HepG2 (cell line): ENCODE measurements at regions not wholly inside any gene's neighbourhood (a gene's known extent, or its start where the extent isn't known, plus 50 kb on each side); places are given as distances from the start of the nearest gene placed in this dataset.

Experiments
- ATAC-seq: fragments of 200-7000 bp; cut with Tn5 transposase; 3 replicates; pipeline ENCODE4 v1.9.1; 2020; ENCODE audit warnings: mild to moderate bottlenecking, moderate library complexity
- BruUV-seq: library from RNA; stranded (reverse); fragments of 400-500 nt; replicated peaks from 2 replicates; lab custom pipeline; 2021; lab: Mats Ljungman, UMichigan
- CTCF ChIA-PET: fragments of 300-600 bp; formaldehyde crosslinking; extraction: SDS; loops from one replicate; lab custom pipeline; 2021; ENCODE audit warnings: low total read pairs, inconsistent platforms, low intra/inter-chr PET ratio; lab: Yijun Ruan, JAX
- POLR2A ChIA-PET: fragments of 350-600 bp; sonication (Branson Sonifier 250); formaldehyde crosslinking; loops from one replicate; lab custom pipeline; 2020; ENCODE audit warnings: antibody characterized with exemption, inconsistent platforms; lab: Yijun Ruan, JAX
- DNase-seq: peaks from one replicate; pipeline ENCODE4 v3.0.0-alpha.2; 2015; ENCODE audit warnings: low spot score
- FAIRE-seq: peaks from 3 replicates; lab custom pipeline; 2011; peaks lifted over from hg19 to GRCh38; lab: Jason Lieb, UNC
- H2AFZ ChIP-seq: one replicate; pipeline ENCODE4 v1.6.1; 2011; ENCODE audit warnings: low read length, inconsistent platforms
- H3K27ac ChIP-seq: fragments of 300-600 bp; 3 replicates; pipeline ENCODE4 v1.8.0; 2011; ENCODE audit warnings: mixed run types, mild to moderate bottlenecking, mixed read lengths, low read length, inconsistent platforms; ENCODE audit not compliant: insufficient read depth; ENCODE audit errors: extremely low read length
- H3K27me3 ChIP-seq, 2 experiments: fragments of 200-600 bp in 1 of 2; 2 replicates in 1 of 2; 3 replicates in 1 of 2; pipeline versions ENCODE4 v1.6.0 to v1.8.0; 2011; ENCODE audit warnings: low read length in 2 of 2, mild to moderate bottlenecking in 2 of 2, moderate library complexity in 2 of 2, inconsistent platforms in 1 of 2; ENCODE audit not compliant: insufficient read depth in 2 of 2, control insufficient read depth in 1 of 2
- H3K36me3 ChIP-seq, 2 experiments: fragments of 200-600 bp in 1 of 2; replicated peaks in 1 of 2; 2 replicates in 1 of 2; 3 replicates in 1 of 2; pipeline versions ENCODE4 v1.5.1 to v1.8.0; 2011; ENCODE audit warnings: low read length in 2 of 2, inconsistent platforms in 1 of 2; ENCODE audit not compliant: insufficient read depth in 2 of 2, control insufficient read depth in 1 of 2
- H3K4me1 ChIP-seq: 2 replicates; pipeline ENCODE4 v1.5.1; 2012; ENCODE audit warnings: low read length, inconsistent platforms; ENCODE audit not compliant: insufficient read depth
- H3K4me2 ChIP-seq: 2 replicates; pipeline ENCODE4 v1.6.0; 2011; ENCODE audit warnings: low read depth, low read length, inconsistent platforms
- H3K4me3 ChIP-seq, 3 experiments: fragments of 200-600 bp in 1 of 3; sonication (generic), shearing (Covaris generic) in 1 of 3; replicated peaks in 1 of 3; 2 replicates each; pipeline ENCODE4 v1.5.1; 2011 to 2016; ENCODE audit warnings: low read length in 3 of 3, inconsistent platforms in 2 of 3, low read depth in 2 of 3, mild to moderate bottlenecking in 2 of 3, control low read depth in 1 of 3, mixed read lengths in 1 of 3; ENCODE audit not compliant: insufficient read depth in 1 of 3
- H3K79me2 ChIP-seq: one replicate; pipeline ENCODE4 v1.6.1; 2011; ENCODE audit warnings: low read length, inconsistent platforms; ENCODE audit not compliant: insufficient read depth
- H3K9ac ChIP-seq: 2 replicates; pipeline ENCODE4 v1.6.0; 2011; ENCODE audit warnings: mild to moderate bottlenecking, low read depth, low read length, inconsistent platforms; ENCODE audit not compliant: insufficient read depth
- H3K9me3 ChIP-seq: 2 replicates; pipeline ENCODE4 v1.5.1; 2012; ENCODE audit warnings: mild to moderate bottlenecking, low read length
- H4K20me1 ChIP-seq: 2 replicates; pipeline ENCODE4 v1.6.0; 2011; ENCODE audit warnings: inconsistent platforms, mild to moderate bottlenecking, low read length, moderate library complexity; ENCODE audit not compliant: insufficient read depth
- ADNP ChIP-seq: sonication (generic); formaldehyde crosslinking; IDR thresholded peaks from 2 replicates; pipeline ENCODE4 v1.4.0; 2020; ENCODE audit warnings: missing genetic modification reagents
- ARNTL ChIP-seq: sonication (generic); formaldehyde crosslinking; IDR thresholded peaks from 2 replicates; pipeline ENCODE4 v1.4.0; 2020; ENCODE audit warnings: mild to moderate bottlenecking, missing genetic modification reagents
- FOXO1 ChIP-seq: sonication (generic); formaldehyde crosslinking; IDR thresholded peaks from 2 replicates; pipeline ENCODE4 v1.4.0; 2020; ENCODE audit warnings: missing genetic modification reagents
- HNRNPLL ChIP-seq: fragments of 200-400 bp; formaldehyde crosslinking; IDR thresholded peaks from 2 replicates; pipeline ENCODE4 v1.6.1; 2017; ENCODE audit warnings: mild to moderate bottlenecking, low read depth, low read length; ENCODE audit not compliant: poor library complexity, severe bottlenecking
- KMT2B ChIP-seq: IDR thresholded peaks from 2 replicates; pipeline ENCODE4 v1.6.1; 2016; ENCODE audit warnings: missing genetic modification reagents, missing compliant biosample characterization
- PHF21A ChIP-seq: sonication (generic); formaldehyde crosslinking; IDR thresholded peaks from 2 replicates; pipeline ENCODE4 v1.5.0; 2020; ENCODE audit warnings: mild to moderate bottlenecking, missing genetic modification reagents
- SATB2 ChIP-seq: sonication (generic); formaldehyde crosslinking; IDR thresholded peaks from 2 replicates; pipeline ENCODE4 v1.5.0; 2020; ENCODE audit warnings: missing genetic modification reagents
- SMARCE1 ChIP-seq: fragments of 450-650 bp; IDR thresholded peaks from 2 replicates; pipeline ENCODE4 v1.6.1; 2017; ENCODE audit warnings: borderline replicate concordance
- YEATS4 ChIP-seq: sonication (generic); formaldehyde crosslinking; IDR thresholded peaks from 2 replicates; pipeline ENCODE4 v1.4.0; 2020; ENCODE audit warnings: missing genetic modification reagents, borderline replicate concordance
- ZNF235 ChIP-seq: sonication (generic); formaldehyde crosslinking; IDR thresholded peaks from 2 replicates; pipeline ENCODE4 v1.8.1; 2023; ENCODE audit warnings: mild to moderate bottlenecking, missing genetic modification reagents, borderline replicate concordance
- ZNF614 ChIP-seq: IDR thresholded peaks from 2 replicates; pipeline ENCODE4 v1.6.1; 2018; ENCODE audit warnings: missing biosample characterization, missing genetic modification reagents, inconsistent platforms, borderline replicate concordance
- ZNF644 ChIP-seq: IDR thresholded peaks from 2 replicates; pipeline ENCODE4 v1.6.1; 2016; ENCODE audit warnings: low read depth
- ZNF841 ChIP-seq: sonication (generic); formaldehyde crosslinking; IDR thresholded peaks from 2 replicates; pipeline ENCODE4 v1.8.1; 2023; ENCODE audit warnings: missing genetic modification reagents, borderline replicate concordance
- WGBS: methylation state at CpG from one replicate; pipeline ENCODE4 v1.1.6; 2017; ENCODE audit warnings: low lambda C conversion rate; 5-methylcytosine and 5-hydroxymethylcytosine counted together
- in situ Hi-C: cut with HindIII; loops from 2 replicates; pipeline ENCODE4 v1.10.0; 2017; ENCODE audit warnings: low pct_unique_long_range_greater_than_20kb; ENCODE audit not compliant: extremely low pct_ligation_motif_present
- intact Hi-C: fragments of 100-400 bp; cut with micrococcal nuclease; formaldehyde crosslinking; loops from one replicate; pipeline ENCODE4 v1.10.0; 2022; ENCODE audit not compliant: unreplicated experiment
- TF ChIP-seq, protein P1 (sequence below): IDR thresholded peaks from 2 replicates; pipeline ENCODE4 v1.6.1; 2016; ENCODE audit warnings: missing genetic modification reagents, missing compliant biosample characterization

DNA sequence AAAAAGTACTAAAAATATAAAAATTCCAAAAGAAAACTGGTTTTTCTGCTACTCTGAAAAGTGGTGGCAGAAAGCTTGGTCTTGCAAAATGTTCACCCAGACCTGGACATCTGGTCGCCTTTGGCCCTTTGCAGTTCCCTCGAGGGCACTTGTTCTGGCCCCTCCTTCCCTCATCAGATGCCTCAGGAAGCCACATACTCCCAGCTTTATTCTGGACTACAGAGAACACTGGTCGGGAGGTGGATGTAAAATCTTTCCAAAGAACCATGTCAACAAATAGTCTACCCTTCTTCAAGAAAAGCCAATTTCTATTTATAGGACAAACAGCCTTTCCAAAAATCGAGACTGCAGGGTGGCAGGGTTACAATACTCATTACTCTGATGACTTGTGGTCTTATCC is 726.1 kb downstream of the TNS3 start (continued):
- TF ChIP-seq FOXO1 (CRISPR knock-in tag) (no peak), ZNF235 (CRISPR knock-in tag) (no peak), ZNF614 (no peak), SATB2 (no peak), YEATS4 (CRISPR knock-in tag) (no peak), SMARCE1 (no peak)
- TF ChIP-seq, all 625 proteins: peak for 0

DNA sequence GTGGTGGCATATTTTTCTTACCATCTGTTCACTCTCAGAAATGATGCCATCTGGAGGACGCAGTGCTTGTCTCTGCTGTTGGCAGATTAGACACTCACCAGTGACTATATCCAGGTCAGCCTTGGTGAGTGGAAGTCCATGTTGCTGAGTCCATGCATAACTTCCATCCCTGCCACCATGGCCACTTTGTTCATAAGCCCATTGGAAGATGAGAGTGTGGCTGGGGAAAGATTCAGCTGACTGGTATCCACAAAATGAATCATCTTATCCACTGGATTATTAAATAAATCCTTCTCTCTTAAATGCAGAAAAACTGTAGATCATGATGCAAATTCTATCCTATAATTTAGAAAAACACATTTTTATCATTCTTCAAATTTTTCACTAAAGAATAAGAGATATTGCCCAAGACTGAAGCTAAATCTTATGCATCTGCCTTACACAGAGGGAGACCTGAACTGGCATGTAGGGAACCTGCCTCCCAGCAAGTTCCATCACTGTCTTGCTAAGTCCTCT is 726.9 kb downstream of the TNS3 start:
- BruUV-seq: no TSS peak
- TF ChIP-seq KMT2B (CRISPR knock-in tag) (no peak), ARNTL (no peak), ZNF841 (CRISPR knock-in tag) (no peak), ZNF644 (CRISPR knock-in tag) (no peak), HNRNPLL (no peak), PHF21A (CRISPR knock-in tag) (no peak), ADNP (CRISPR knock-in tag) (no peak)
- TF ChIP-seq, protein P1, sequence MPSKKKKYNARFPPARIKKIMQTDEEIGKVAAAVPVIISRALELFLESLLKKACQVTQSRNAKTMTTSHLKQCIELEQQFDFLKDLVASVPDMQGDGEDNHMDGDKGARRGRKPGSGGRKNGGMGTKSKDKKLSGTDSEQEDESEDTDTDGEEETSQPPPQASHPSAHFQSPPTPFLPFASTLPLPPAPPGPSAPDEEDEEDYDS (CRISPR knock-in tag): no peak
- POLR2A ChIA-PET: no interaction called here
- no peak for DNase-seq
- FAIRE-seq: no peak
- no peak overlapping the region for H2AFZ ChIP-seq
- H3K4me3 ChIP-seq: no peak overlapping the region
- no peak overlapping the region for H3K9ac ChIP-seq
- no peaks in the 10 kb centered on the region for H4K20me1 ChIP-seq
- no peaks in the 10 kb centered on the region for H3K79me2 ChIP-seq
- H3K9me3 ChIP-seq: no peaks in the 10 kb centered on the region
- no peak overlapping the region for H3K4me2 ChIP-seq
- 0% methylated on average over 1 of the region's 1 CpG for WGBS
- no peak for ATAC-seq
- CTCF ChIA-PET: no interaction called here
- intact Hi-C loops: no loop called here
- H3K27me3 ChIP-seq: no peaks in the 10 kb centered on the region
- in situ Hi-C loops: no loop called here
- no peaks in the 10 kb centered on the region for H3K36me3 ChIP-seq
- H3K27ac ChIP-seq: no peak overlapping the region
- no peaks in the 10 kb centered on the region for H3K4me1 ChIP-seq
